Kidney tubule cell (primary cell): ENCODE measurements at regions not wholly inside any gene's neighbourhood (a gene's known extent, or its start where the extent isn't known, plus 50 kb on each side); places are given as distances from the start of the nearest gene placed in this dataset.
"Not testable (repeated sequence)": the region's sequence is repeated elsewhere in the genome, so short reads cannot be mapped to it uniquely, and the experiment has no call there.

Experiments
- DNase-seq: peaks from one replicate; pipeline ENCODE4 v3.0.0-alpha.2; 2018; ENCODE audit warnings: low spot score

DNA sequence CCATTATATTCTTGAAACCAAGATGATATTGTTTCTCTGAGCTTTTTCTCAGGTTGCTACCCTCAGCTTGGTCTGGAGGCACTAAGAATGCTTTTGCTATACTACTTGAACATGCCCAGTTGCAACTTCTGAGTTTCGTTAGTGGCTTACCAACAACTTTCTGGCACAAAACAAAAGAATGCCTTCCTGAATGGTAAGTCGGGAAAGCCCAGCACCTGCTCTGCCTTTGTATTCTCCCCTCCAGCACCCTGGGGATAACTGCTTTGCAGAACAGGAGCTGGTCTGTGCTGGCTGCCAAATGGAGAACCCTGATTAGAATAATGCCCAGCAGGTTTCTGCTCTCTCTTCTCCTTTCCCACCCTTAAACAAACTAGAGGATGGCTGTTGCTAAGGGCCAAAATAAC is 149.3 kb downstream of the TGFB2 start:
- no peak for DNase-seq

DNA sequence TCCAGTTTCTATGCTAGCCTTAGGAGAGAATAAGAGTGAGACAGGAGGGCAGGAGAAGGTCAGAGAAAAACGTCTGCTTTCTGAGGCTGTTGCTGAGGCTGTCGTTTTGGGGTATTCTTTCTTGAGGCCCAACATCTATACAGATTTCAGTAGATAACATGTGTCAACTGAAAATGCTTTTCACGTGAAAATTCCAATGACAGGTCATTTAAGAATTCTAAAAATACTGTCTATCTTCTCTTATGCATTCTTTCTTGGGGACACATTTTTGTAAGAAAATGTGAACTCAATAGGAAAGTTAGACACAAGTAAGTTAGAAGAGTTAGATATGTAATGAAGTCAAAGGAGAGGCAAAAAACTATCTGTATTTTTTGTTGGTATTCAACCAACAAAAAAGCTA is 150.8 kb downstream of the TGFB2 start:
- no peak for DNase-seq

GRCh38 chr1:218496561-218496960 is 151.4 kb downstream of the TGFB2 start:
- DNase-seq: peak; percentile 100

GRCh38 chr1:218498056-218498938 is 153.2 kb downstream of the TGFB2 start:
- DNase-seq: peak; percentile 90

- peak; percentile 91 for DNase-seq
These were observed 154.0 kb downstream of the TGFB2 start for GRCh38 chr1:218499011-218499691.

- DNase-seq: no peak
These were observed 154.8 kb downstream of the TGFB2 start for GRCh38 chr1:218499911-218500310.

DNA sequence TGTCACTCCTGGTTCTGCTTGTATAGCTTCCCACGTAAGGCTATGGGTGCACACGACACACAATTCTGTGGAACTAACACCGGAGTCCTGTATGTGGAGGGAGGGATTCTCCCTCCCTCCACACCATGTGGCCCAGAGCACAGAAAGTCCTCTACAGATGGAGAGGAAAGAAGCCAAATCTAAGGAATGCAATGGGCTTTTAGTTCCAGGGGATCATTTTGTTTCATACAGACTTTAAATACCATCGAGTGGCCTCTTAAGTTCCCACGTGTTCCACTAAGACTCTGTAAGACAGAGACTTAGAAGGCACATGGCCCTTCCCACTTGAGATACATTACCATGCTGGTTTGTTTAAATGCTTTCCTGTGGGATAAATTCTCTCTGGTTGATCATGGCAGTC is 156.0 kb downstream of the TGFB2 start:
- DNase-seq: no peak

DNA sequence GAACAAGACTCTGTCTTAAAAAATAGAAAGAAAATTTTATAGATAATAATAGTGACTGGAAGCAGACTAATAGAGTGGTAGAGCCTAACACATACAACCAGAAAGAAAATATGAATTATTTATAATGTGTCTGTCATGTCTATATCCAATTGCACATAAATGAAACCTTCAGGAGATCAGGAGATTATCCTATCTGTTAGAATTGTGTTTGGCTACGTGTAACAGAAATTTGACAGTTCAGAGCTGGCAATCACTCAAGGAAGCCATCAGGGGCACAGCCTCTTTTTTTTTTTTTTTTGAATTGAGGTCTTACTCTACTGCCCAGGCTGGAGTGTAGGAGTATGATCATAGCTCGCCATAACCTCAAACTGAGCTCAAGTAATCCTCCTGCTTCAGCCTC is 157.2 kb downstream of the TGFB2 start:
- DNase-seq: no peak

GRCh38 chr1:218503102-218503501 is 158.0 kb downstream of the TGFB2 start:
- no peak for DNase-seq

DNA sequence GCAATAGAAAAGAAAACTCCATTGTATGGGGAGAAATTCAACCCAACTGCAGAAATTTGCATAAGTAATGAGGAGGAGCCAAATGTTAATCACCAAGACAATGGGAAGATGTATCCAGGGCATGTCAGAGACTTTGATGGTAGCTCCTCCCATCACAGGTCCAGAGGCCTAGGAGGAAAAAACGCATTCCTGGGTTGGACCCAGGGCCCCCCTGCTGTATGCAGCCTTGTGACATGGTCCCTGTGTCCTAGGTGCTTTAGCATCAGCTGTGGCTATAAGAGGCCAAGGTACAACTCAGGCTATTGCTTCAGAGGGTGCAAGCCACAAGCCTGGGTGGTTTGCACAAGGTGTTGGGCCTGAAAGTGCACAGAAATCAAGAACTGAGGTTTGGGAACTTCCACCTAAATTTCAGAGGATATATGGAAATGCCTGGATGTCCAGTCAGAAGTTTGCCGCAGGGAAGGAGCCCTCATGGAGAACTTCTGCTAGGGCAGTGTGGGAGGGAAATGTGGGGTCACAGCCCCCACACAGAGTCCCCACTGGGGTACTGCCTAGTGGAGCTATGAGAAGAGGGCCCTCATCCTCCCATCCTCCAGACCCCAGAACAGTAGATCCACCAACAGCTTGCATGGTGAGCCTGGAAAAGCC is 162.3 kb downstream of the TGFB2 start:
- DNase-seq: no peak

DNA sequence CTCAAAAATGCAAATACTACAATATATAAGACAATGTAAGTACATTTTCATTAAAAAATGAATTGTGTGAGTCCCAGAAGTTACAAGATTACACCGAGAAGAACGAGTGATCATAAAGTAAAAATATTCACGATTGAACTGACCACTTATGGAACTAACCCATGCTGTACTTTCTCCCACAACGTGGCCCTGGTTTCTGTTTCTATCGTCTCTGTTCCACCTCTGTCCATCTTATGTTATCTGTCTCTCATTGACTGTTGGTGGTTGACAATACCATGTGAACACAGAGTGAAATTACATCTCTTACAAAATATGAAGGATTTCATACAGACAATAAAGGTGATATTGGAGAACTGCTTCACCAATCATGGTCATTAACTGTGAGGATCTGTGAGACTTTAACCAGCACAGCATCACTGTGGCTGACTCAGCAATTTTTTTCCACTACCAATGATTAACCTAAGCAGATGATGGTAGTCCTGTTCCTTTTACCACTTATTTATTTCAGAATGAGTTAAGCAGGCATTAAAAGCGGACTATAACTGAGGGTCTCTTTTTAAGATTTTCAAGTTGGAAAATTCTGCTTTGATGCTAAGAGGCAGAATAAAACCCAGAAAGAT is 165.1 kb downstream of the TGFB2 start:
- DNase-seq: peak; percentile 50

DNA sequence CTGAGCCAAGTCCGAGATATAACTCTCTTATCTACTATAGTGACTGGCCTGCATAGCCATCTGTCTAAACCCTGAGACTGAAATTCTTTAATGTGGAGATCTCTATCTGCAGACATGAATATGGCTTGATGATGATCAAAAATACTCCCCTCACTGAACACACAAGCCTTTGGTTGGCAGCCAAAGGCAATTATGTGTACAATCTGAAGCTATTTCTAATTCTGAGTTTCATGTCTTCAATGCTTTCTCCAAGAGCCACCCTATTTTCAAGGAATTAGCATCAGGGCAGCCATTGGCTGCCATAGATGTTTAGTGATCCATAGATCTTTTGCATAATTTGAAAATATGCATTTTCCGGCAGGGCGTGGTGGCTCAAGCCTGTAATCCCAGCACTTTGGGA is 168.2 kb downstream of the TGFB2 start:
- DNase-seq: no peak

GRCh38 chr1:218514689-218515088 is 169.6 kb downstream of the TGFB2 start:
- DNase-seq: no peak

DNA sequence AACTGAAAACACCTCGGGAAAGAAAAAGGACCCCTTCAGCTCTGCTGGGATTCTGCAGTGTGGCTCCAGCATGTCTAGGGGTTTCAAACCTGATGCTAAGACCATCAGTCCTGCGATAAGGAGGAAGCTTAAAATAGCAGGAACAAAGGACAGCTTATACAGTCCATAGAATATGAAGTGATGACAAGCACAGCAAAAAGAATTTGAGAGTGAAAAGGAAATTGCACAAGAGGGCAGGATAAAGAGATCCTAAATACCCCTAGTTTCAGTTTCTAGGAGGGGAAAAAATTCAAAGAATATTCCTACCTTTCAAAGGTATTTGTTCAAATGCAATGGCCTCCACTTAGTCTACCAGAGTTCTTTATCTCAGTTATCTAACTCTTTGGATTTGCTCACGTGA is 171.4 kb downstream of the TGFB2 start:
- DNase-seq: no peak

DNA sequence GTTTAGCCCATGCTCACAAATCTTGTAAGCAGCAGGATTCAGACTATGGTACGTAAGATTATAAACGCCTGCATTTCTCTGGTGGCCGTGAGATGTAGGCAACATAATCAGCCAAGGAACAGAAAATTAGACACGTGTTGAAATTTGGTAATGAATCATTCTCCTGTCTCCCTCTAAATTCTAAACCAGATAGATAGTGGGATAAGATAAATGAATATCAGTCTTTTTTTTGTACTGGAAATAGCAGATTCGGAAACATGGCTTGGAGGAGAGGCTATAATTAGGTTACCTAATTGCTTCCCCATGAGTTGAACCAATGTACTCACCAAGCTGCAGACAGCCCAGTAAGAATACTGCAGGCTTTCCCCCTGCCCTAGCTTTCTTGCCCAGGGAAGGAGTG is 172.3 kb downstream of the TGFB2 start:
- DNase-seq: no peak

GRCh38 chr1:218518216-218518740 is 173.1 kb downstream of the TGFB2 start:
- no peak for DNase-seq

DNA sequence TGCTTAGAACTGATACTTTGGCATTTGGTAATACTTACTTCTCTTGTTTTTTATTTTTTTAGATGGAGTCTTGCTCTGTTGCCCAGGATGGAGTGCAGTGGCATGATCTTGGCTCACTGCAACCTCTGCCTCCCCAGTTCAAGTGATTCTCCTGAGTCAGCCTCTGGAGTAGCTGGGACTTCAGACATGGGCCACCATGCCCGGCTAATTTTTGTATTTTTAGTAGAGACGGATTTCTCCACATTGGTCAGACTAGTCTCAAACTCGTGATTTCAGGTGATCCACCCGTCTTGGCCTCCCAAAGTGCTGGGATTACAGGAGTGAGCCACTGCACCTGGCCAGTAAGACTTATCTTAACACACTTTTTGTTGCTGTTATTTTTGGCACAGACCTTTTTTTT is 175.5 kb downstream of the TGFB2 start:
- not testable (repeated sequence) for DNase-seq

DNA sequence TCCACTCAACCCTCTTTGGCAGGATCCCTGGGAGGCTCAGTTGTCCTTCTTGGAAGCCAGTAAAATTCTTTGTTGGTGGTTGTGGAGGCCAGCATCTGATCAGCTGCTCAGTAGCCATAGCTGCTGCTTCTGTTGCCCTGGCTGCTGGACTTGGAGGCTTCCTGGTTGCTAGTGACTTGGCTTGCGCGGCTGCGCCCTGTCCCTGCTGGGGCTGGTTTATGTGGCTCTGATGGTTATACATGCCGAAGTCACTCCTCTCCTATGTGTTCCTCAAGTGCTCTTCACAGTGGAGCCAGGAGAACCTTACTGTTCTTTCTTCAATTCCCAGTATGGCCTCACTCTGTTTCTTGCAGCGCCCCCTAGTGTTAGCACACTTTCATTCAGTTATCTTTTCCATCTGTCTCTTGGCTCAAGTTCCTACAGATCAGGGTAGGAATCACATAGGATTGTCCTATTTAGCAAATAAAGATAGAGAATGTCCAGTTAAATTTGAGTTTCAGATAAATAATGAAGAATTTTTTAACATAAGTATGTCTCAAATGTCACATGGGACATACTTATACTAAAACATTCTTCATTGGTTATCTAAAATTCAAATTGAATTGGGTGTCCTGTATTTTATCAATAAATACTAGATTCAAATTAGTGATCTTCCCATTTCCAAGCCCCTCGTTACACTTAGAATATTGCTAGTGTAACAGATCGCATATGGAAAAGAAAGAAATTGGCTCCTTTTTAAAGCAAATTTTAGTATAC is 176.5 kb downstream of the TGFB2 start:
- peak; percentile 59 for DNase-seq

DNA sequence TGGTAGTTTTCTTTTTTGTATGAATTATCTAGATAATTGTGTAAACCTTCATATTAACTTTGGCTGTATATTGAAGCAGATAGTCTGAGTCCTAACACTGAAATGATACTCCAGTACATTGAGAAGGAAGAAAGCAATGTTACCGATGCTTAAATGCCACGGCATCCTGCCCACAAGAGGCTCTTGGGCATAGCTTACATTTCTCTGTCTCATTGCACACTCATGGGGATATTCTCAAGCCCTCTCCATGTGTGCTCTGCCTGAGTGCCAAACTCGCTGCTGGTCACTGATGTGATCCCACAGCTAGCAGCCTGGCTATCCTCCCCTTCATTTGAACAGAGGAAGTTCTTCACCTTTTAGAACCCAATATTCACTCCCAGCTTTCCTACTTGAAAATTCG is 179.4 kb downstream of the TGFB2 start:
- DNase-seq: no peak

DNA sequence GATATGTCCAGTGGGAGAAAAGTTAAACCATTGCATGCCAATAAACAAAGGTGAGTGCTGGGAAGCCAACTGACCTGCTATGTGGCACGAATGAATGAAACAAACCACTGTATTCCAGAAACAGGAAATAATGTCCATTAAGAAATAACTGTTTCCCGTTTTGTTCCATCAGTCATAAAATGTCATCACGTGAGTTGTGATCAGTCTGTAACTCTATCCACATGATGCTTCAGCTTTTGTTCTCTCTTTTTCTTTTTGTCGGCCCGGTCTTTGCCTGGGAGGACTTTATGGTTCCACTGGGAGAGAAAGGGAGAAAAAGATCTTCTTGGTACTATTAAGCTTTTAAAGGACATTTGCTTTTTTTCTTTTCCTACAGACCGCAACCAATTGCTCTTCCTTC is 179.9 kb downstream of the TGFB2 start:
- DNase-seq: no peak

- no peak for DNase-seq
These were observed 180.5 kb downstream of the TGFB2 start for GRCh38 chr1:218525451-218526197.
